MCF 10A (cell line): ENCODE measurements at regions not wholly inside any gene's neighbourhood (a gene's known extent, or its start where the extent isn't known, plus 50 kb on each side); places are given as distances from the start of the nearest gene placed in this dataset.

Source experiments
- BruUV-seq: library from RNA; stranded (reverse); fragments of 400-500 nt; replicated peaks from 2 replicates; lab custom pipeline; 2021; lab: Mats Ljungman, UMichigan
- CTCF ChIA-PET: fragments of 300-600 bp; sonication (Branson Sonifier 250); formaldehyde crosslinking; extraction: SDS; loops from one replicate; lab custom pipeline; 2021; ENCODE audit warnings: antibody characterized with exemption, inconsistent platforms; lab: Yijun Ruan, JAX
- POLR2A ChIA-PET: fragments of 300-600, 350-650 bp; sonication (Branson Sonifier 250); formaldehyde crosslinking; extraction: SDS; loops from one replicate; lab custom pipeline; 2020; ENCODE audit warnings: antibody characterized with exemption, inconsistent platforms; lab: Yijun Ruan, JAX
- DNase-seq: peaks from one replicate; pipeline ENCODE4 v3.0.0-alpha.2; 2018; ENCODE audit not compliant: unreplicated experiment
- H3K27ac Mint-ChIP-seq: one replicate; pipeline ENCODE4 v1.8.0; 2022; ENCODE audit warnings: mild to moderate bottlenecking, low read depth, mixed read lengths; ENCODE audit not compliant: unreplicated experiment
- H3K27me3 Mint-ChIP-seq: one replicate; pipeline ENCODE4 v1.8.0; 2022; ENCODE audit warnings: mixed read lengths; ENCODE audit not compliant: insufficient read depth, unreplicated experiment
- H3K36me3 Mint-ChIP-seq: one replicate; pipeline ENCODE4 v1.8.0; 2022; ENCODE audit warnings: mild to moderate bottlenecking, moderate library complexity, mixed read lengths; ENCODE audit not compliant: insufficient read depth, unreplicated experiment
- H3K4me1 Mint-ChIP-seq: one replicate; pipeline ENCODE4 v1.8.0; 2022; ENCODE audit warnings: mixed read lengths; ENCODE audit not compliant: insufficient read depth, unreplicated experiment
- H3K4me3 Mint-ChIP-seq: one replicate; pipeline ENCODE4 v1.8.0; 2022; ENCODE audit warnings: mild to moderate bottlenecking, moderate library complexity, mixed read lengths; ENCODE audit not compliant: unreplicated experiment
- H3K9me3 Mint-ChIP-seq: one replicate; pipeline ENCODE4 v1.8.0; 2022; ENCODE audit warnings: mixed read lengths; ENCODE audit not compliant: unreplicated experiment
- intact Hi-C: fragments of 100-400 bp; cut with micrococcal nuclease; formaldehyde crosslinking; loops from 2 replicates; pipeline ENCODE4 v1.14.1; 2022
- TF ChIP-seq, protein P1 (sequence below): fragments of 200-600 bp; IDR thresholded peaks from one replicate; pipeline ENCODE4 v1.8.0; 2022; ENCODE audit warnings: antibody characterized with exemption, mild to moderate bottlenecking; ENCODE audit not compliant: unreplicated experiment

DNA sequence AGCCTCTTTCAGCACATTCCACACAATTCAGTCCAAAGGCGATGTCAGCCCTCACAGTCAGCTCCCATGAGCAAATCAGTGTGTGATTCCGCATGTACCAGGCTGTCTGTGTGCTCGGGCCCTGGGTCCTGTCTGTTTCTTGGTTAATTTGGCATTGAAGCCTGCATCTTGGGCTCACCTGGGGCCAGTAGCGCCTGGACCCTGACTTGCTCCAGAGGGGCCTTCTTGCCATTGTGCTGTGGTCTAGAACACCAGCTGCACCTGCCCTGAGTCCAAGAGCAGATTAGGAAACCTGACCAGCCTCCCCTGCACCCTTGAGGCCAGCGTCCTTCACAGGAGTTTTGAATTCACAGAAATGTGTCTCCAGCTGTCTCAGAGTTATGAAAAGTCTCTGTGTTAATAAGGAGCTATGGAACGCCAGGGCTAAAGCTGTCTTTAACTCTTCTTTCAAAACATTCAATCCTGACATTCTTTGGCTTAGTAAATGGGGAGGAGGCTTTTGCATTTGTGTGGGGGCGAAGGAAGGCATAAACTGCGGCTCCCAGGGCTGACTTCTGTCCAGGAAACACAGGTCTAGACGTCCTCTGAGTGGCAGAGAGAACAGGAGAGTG lies 102.2 kb downstream of the ARF6 start:
- Mint-ChIP-seq H3K36me3 (peaks cover 4% of the 10 kb centered on the region), H3K4me3 (no peak overlapping the region), H3K9me3 (no peaks in the 10 kb centered on the region), H3K27ac (no peak overlapping the region), H3K27me3 (no peaks in the 10 kb centered on the region), H3K4me1 (peaks cover 19% of the 10 kb centered on the region)
- ChIA-PET CTCF (interaction anchor here (1.1 to 1.7 kb wide), 2 partner anchors 18 to 133 kb away, joined by 4 to 8 read pairs; no protein-coding TSS in a partner anchor), POLR2A (interaction anchor here (9.3 kb wide), 1 partner anchor 21 kb away, joined by 187 read pairs; no protein-coding TSS in a partner anchor)
- TF ChIP-seq, protein P1, sequence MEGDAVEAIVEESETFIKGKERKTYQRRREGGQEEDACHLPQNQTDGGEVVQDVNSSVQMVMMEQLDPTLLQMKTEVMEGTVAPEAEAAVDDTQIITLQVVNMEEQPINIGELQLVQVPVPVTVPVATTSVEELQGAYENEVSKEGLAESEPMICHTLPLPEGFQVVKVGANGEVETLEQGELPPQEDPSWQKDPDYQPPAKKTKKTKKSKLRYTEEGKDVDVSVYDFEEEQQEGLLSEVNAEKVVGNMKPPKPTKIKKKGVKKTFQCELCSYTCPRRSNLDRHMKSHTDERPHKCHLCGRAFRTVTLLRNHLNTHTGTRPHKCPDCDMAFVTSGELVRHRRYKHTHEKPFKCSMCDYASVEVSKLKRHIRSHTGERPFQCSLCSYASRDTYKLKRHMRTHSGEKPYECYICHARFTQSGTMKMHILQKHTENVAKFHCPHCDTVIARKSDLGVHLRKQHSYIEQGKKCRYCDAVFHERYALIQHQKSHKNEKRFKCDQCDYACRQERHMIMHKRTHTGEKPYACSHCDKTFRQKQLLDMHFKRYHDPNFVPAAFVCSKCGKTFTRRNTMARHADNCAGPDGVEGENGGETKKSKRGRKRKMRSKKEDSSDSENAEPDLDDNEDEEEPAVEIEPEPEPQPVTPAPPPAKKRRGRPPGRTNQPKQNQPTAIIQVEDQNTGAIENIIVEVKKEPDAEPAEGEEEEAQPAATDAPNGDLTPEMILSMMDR, result no peak
- no peak for DNase-seq
- BruUV-seq, result no TSS peak
- intact Hi-C loops, result no loop called here

DNA sequence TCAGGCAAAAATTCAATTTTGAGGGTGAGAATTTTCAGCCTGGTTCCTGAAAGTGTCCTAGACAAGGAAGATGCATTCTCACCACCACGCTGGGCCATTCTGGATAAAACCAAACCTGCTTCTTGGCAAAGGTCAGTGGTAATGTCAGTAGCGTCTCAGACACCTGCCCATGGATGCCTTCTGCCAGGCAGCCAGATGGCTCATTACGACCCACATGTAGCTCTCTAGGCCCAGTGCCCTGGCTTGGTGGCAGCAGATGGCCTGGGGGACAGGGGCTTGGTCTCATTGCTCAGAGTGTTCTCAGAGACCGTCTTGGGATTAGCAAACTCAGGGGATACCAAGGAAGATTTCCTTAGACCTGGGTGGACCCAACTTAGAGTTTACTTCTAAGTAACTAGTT lies 105.1 kb downstream of the ARF6 start:
- intact Hi-C loops, result no loop called here
- peaks cover 44% of the 10 kb centered on the region for H3K4me1 Mint-ChIP-seq
- BruUV-seq, result no TSS peak
- CTCF ChIA-PET, result interaction anchor here (4.4 kb wide), 1 partner anchor 136 kb away, joined by 24 read pairs; no protein-coding TSS in a partner anchor
- TF ChIP-seq, protein P1, result no peak
- no peaks in the 10 kb centered on the region for H3K9me3 Mint-ChIP-seq
- H3K27me3 Mint-ChIP-seq, result no peaks in the 10 kb centered on the region
- no peak for DNase-seq
- H3K27ac Mint-ChIP-seq, result no peak overlapping the region
- POLR2A ChIA-PET, result interaction anchor here (0.7 to 9.3 kb wide), 7 partner anchors 8 to 564 kb away, joined by 3 to 222 read pairs (median 94); partner anchors contain the start of gene ARF6
- H3K36me3 Mint-ChIP-seq, result peaks cover 4% of the 10 kb centered on the region
- H3K4me3 Mint-ChIP-seq, result no peak overlapping the region

DNA sequence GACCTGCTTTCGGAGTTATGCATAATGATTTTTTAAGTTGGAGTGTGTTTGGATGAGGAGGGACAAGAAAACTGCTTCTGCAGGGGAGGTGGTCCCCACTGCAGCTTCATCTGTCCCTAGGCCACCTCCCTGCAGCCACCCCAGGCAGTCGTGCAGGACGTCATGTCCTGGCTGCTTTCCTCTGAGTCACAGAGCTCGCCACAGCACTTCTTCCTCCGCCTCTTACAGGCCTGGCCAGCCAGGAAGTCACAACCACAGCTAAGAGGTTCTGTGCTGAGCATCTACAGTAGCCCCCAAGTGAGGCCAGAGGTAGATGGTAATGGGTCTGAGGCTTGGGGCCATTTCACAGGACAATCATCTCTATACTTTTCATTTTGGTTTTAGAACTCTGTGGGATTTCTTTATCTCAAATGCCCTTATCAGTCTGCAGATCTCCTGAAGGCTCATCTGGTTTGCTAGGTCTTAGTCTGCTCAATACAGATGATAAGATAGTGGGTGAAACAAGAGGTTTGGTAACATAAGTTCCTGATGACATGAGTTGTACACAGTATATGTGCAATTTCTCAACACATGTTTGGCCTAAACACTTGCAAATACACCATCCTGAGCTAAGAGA lies 106.4 kb downstream of the ARF6 start:
- DNase-seq, result peak; percentile 76
- POLR2A ChIA-PET, result interaction anchor here (0.6 to 9.3 kb wide), 30 partner anchors 8 to 147 kb away, joined by 3 to 222 read pairs (median 6); partner anchors contain the start of genes ARF6 and NEMF
- BruUV-seq, result no TSS peak

More for the DNA sequence above, 106.4 kb downstream of the ARF6 start:
- no peaks in the 10 kb centered on the region for H3K27me3 Mint-ChIP-seq
- intact Hi-C loops, result no loop called here
- peaks cover 45% of the 10 kb centered on the region for H3K4me1 Mint-ChIP-seq
- H3K36me3 Mint-ChIP-seq, result peaks cover 4% of the 10 kb centered on the region
- TF ChIP-seq, protein P1, result no peak
- CTCF ChIA-PET, result interaction anchor here (0.6 to 6.5 kb wide), 10 partner anchors 18 to 138 kb away, joined by 3 to 36 read pairs (median 6); partner anchors contain the start of gene ARF6
- H3K9me3 Mint-ChIP-seq, result no peaks in the 10 kb centered on the region
- H3K4me3 Mint-ChIP-seq, result peak overlapping the region; percentile 73
- peak overlapping the region; percentile 95 for H3K27ac Mint-ChIP-seq
